Right hindlimb (tissue), 1 donor: ENCODE measurements at regions not wholly inside any gene's neighbourhood (a gene's known extent, or its start where the extent isn't known, plus 50 kb on each side); places are given as distances from the start of the nearest gene placed in this dataset.
"Not testable (repeated sequence)": the region's sequence is repeated elsewhere in the genome, so short reads cannot be mapped to it uniquely, and the experiment has no call there.

Experiments used
- DNase-seq: peaks from one replicate; pipeline ENCODE4 v3.0.0-alpha.2; 2018

DNA sequence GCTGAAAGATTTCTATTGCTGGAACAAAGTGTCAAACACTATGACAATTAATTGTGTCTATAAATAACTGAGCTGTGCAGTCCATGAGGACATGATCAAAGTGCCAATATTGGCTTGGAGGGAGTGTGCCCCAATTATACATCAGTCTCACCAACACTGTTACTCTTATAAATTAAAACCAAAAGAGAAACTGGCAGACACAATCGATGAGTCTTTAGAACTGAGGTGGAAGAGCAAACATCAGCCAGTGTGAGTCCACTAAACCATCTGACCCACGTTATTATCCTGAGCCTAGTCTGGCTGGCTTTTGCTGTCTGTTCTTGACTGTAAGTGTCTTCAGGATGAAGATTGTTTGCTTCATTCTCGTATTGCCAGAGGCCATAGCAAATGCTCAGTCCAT lies 98.9 kb downstream of the OLIG3 start:
- no peak for DNase-seq

DNA sequence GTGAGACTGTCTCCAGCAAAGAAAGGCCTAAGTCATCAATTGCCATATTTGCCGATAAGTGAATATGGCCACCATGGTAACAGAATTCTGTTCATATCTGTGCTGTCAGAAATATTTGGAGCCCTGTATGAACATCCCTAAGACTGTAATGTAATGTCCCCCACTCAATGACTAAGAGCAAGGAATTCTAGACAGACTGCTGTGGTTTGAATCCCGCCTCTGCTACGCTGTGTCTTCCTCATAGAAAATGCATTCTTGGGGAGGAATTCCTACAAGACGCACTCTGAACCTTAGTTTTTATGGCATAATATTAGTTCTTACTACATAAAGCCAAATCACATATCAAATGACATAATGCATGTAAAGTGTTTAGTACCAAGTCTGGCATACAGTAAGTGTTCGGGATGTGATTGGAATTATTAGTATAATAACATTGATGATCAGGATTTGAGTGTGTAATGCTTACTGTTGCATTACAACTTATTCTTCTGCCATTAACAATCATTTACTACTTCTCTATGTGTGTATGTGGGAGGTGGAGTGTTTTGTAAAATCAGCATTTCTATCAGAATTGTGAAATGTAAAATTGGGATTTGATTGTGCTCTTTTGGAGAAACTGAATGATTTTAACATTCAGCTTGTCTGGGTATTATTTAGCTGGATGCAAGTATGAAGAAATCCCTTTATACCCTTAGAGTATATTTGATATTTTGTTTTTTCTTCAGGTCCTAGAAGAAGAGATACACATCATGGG lies 103.0 kb downstream of the OLIG3 start:
- no peak for DNase-seq

DNA sequence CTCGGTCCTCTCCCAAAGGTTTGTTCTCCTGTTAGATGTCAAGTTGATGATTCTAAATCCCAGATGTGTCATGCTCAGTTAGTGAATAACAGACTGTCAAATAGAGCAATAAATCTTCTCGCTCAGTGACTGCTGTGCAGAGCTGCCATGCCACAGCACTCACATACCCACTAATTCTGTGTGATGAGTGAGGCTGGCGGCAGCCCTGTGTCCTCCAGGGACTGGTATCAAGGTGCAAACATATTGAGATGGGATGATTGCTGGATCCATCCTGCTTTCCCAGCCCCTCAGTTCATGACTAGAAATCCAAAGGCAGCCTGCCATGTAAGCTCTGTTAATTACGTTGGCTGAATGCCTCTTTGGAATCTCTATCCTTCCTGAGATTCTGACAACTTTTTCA lies 103.9 kb downstream of the OLIG3 start:
- DNase-seq: no peak

DNA sequence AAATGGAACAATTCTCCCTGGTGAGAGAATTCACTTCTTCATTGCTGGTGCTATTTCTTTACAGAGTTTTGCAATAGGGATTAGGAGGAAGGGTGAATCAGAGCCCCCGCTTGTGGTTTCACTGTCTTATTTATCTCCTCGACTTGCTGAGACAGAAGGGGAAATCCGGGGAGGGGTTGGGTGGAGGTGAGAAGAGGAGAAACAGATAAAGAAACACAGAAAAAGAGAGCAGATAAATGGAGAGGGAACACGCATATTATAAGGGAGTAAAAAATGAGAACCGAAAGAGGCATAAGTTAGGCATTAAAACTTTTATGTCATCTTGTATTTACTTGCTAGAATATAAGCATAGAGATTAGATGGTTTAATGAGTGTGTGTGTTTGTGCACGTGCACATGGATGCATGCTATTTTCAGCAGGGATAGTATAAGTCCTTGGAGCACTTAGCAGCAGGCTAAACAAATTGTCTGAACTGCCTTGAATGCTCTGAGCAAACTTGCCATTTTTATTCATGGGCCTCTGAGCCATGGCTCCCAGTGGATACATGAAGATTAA lies 105.0 kb downstream of the OLIG3 start:
- DNase-seq: no peak

DNA sequence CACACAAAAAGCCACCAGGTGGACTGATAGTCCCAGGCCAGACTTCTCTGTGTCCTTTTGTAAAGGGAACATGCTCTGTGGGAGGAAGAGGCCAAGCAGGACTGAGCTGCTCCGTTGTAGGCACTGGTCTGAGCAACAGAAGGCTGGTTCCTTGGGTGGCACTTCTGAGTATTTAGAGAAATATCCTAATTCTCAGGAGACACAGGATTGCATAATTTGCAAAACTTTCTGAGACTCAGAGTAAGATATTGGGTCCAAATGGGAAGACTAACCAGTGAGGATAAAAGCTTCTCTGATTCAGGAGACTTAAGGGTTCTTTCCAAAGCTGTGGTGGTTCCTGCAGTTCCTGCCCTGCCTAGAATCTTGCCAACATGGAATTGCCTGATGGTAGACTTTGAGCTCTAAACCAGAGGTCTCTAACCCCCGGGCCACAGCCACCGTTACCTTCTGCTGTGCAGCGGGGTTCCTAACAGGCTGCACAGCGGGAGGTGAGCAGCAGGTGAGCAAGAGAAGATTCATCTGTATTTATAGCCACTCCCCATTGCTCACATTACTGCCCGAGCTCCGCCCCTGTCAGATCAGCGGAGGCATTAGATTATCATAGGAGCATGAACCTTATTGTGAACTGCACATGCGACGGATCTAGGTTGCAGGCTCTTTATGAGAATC lies 107.0 kb downstream of the OLIG3 start:
- DNase-seq: no peak

DNA sequence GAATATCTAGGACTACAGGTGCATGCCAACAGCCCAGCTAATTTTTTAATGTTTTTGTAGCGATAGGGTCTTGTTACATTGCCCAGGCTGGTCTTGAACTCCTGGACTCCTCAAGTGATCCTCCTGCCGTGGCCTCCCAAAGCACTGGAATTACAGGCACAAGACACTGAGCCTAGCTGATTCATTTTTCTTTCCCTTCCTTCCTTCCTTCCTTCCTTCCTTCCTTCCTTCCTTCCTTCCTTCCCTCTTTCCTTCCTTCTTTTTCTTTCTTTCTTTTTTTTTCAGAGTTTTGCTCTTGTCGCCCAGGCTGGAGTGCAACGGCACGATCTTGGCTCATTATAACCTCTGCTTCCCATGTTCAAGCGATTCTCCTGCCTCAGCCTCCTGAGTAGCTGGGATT lies 110.9 kb downstream of the OLIG3 start:
- DNase-seq: not testable (repeated sequence)

DNA sequence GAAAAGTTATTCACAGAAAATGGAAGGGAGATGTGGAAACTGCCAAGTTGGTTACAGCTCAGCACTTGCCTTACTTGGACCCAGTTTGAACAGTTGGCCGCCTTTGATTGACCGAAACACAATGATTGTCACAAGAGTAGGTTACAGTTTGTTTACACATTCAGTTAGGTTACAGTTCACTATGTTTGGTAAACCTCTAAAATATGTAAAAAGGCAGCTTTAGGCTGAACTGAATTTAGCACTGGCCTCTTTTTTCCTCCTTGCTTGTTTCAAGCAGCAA lies 116.2 kb downstream of the OLIG3 start:
- no peak for DNase-seq

DNA sequence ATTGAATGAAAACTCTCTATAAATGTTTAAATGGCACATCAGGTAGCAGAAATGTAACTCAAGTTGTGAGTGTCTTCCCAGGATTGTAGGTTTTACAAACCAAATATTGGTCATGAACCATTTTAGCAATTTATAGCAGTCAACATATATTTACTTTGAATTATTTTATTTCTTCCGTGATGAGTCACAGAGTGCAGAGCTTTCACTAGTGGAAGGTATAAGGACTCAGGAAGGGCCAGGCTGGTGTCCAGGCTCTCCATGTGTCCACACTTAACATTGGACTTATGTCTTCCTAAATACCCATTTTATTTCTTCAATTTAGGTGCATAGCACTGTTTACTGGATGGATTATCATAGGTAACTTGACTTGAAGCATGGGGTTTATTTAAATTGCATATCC lies 120.9 kb downstream of the OLIG3 start:
- DNase-seq: no peak

DNA sequence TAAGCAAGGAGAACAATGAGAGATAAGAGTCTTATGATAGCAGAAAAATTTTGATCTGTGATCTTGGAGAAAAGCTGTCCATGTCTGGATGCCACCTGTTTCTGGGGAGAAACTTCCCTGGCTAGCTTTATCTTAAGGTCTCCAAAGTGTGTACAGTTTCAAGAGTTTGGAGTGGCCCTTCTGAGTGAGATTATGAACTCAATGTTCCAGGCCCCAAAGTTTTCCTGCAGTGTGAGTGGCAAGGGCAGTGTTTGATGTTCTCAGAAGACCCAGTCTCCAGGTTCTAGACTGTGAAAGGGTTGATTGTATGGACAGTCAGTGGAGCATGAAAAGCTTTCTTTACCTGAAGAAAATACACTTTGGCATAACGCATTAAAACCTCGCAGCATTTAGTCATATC lies 121.7 kb downstream of the OLIG3 start:
- no peak for DNase-seq

DNA sequence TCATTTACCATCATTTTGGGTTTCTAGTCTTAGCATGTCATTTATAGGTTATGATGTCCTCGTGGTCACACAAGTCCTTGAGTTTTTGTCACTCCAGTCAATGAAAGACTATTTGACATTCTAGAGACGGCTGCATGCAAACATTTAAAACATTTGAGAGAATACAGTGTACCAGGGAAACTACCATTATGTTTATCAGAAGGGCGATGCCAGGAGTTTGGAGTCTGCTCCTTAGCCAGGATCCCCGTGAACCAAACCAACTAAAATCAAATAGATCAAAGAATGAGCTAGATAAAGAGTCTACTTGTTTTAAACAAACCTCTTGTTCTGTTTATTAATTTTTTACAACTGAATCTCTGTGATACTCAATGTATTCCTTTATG lies 122.6 kb downstream of the OLIG3 start:
- DNase-seq: no peak

DNA sequence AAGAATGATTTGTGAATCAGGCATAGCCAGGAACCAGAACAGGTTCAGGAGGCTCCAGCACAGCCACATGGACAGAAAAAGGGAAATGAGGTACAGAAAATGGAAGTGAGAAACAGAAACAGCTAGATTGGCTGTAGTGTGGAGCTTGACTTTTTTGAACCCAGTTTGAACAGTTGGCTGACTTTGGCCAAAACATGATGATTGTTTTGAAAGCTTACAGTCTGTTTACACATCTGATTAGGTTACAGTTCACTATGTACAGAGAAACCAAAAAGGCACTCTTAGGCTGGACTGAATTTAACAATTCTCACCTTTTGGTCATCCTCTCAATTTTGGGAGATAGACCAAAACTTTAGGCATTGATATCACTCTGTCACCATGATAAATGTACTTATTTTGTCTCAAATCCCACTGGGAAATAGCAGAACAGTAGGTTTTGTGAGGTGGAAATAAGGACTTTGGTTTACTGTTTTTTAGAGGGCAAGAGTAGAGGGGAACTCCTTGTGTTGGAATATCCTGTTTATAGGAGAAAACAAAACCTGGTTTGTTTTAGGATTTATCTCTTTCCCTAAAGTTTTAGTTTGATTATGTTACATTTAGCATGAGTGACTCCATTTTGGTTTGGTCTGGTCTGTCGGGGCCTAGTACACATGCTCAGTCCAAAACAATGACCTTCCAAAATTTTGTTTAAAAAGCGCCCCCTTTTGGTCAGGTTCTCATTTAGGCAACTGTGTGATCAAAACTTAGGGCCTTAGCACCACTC lies 123.1 kb downstream of the OLIG3 start:
- no peak for DNase-seq

DNA sequence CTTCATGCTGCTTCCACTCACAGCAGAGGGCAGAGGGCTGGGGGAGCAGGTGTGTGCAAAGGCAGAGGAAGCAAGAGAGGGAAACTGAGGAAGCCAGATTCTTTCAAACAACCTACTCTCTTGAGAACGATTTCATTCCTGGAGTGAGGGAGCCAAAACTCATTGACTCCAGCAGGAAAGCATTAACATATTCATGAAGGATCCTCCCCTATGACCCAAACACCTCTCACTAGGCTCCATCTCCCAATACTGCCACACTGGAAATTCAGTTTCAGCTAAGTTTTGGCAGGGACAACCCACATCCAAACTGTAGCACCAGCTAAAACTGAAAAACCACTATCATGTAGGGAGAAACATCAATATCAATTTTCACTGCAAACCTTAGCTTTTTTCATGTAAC lies 125.1 kb downstream of the OLIG3 start:
- no peak for DNase-seq

DNA sequence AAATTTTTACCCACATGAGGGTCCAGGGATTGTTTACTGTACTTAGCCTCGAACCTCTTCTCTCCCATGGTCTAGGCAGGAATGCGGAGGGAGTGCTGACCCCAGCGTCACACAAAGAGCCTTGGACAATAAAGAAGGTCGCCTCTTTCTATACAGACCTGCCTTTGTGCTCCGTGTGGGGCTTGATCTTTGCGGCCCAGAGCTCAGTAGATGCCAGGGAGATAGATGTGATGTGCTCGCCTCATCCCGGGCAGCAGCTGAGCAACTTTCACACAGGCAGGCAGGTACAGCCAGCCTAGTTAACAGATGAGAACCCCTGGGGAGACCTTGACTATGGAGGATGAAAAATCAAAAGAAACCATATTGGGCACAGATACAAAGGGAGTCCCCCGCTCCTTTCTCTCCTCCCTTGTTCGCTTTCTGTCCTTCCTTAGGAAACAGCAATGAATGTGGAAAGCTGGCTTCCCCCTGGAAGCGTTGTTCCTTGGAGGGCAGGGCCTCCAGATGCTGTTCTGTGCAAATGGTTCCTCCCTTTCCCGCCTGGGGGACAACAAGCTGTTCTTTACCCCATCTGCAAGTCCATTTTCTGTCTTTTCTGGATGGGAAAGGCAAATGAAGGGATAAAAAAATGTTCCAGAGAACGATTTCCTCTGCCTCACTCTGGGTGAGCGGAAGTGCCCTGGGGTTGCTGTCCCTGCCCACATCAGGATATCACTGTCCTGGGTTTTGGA lies 128.3 kb downstream of the OLIG3 start:
- no peak for DNase-seq

DNA sequence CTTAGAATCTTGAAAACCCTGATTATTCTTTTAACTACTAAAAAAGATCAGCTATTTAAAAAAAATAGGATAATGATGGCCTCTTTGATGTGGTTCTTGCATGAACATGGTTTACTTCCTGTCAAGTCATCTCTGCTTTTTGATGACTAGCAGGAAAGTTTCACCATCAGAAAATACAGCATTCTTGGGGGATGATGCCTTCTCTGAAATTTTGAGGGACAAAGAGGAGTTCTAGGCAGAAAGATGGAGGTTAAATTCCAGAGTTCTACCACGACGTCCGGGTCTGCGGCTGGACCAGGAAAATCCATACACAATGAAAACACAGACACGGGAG lies 130.4 kb downstream of the OLIG3 start:
- DNase-seq: no peak

DNA sequence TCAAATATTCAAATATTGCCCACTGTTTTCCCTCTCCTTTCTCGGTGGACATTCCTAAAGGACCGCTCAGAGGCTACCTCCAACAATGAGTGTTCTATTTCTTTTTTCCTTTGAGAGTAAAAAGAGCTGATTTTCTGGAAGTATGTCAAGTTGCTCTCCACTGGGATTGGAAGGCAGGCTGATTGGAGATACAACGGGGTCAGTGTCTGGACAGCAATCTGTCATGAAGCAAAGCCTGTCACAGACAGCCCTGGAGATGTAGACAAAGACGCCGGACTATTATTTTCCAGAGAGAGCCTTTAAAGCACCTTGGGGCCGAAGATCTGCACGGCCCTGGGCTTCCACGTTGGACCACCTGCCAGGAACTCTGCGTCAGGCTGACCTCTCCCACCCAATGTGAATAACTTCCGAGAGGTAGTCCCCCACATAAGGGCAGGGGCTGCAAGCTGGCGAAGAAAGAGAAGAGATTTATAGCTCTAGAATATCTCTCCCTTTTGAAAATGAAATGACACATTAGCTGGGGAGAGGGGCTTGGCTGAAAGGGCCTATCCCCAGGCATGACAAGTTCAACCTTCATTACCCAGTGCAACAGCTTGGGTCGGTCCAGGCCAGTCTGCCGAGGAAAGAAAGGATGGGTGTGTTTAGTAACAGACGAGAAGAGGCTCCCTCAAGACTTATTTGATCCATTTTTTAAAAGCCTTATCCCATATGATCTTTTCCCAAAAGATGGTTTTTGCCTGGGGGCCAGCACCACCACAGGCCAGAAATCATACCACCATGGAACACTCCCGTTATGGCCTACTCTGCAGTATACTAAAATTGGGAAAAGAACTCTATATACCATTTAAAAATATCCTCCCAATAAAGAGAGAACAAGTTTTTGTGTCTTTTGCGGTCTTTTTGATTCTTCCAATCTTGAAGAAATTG lies 131.1 kb downstream of the OLIG3 start:
- DNase-seq: no peak

DNA sequence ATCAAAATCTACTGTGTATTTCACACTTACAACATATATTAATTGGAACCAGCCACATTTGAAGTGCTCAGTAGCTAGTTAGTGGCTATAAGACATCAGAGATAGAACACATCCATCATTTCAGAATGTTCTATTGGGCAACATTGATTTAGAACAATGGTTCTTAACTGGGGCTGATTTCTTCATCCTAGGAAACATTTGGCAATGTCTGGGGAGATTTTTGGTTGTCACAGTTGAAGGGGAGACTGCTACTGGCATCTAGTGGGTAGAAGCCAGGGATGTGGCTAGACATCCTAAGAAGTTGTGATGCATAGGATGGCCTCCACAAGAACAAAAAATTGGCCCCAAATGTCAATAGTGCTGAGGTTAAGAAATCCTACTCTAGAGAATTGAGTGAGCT lies 132.5 kb downstream of the OLIG3 start:
- DNase-seq: no peak

DNA sequence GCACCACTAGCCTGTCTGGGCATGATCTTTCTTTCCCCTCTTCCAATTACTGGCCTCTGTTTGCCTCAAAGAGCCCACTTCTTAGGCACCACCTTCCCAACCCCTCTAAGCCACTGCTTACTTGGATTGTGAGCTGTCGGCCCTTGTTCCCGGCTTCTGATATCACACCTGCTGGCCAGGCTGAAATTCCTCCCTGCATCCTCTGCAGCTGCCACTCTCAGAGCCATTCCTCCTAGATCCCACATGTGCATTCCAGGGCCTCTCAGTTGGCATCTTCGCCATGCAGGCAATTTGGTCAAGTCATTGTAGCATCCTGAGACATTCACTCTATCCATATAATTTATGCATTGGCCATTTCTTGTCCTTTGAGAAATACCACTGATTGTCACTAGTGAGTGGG lies 135.9 kb downstream of the OLIG3 start:
- DNase-seq: no peak

DNA sequence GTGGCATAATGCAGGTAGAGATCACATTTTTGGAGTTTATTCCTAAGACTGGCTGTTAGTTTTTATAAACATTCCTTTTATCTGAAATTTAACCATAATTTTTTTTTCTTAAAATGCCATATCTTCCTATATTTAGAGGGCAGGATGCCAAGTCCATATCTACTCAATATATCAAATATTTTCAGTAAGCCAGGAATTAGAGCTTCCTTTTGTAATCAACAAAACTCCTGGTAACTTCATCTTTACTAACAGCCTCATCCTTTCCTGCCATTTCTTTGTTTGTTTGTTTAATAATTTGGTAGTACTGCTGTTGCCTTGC lies 136.3 kb downstream of the OLIG3 start:
- no peak for DNase-seq

DNA sequence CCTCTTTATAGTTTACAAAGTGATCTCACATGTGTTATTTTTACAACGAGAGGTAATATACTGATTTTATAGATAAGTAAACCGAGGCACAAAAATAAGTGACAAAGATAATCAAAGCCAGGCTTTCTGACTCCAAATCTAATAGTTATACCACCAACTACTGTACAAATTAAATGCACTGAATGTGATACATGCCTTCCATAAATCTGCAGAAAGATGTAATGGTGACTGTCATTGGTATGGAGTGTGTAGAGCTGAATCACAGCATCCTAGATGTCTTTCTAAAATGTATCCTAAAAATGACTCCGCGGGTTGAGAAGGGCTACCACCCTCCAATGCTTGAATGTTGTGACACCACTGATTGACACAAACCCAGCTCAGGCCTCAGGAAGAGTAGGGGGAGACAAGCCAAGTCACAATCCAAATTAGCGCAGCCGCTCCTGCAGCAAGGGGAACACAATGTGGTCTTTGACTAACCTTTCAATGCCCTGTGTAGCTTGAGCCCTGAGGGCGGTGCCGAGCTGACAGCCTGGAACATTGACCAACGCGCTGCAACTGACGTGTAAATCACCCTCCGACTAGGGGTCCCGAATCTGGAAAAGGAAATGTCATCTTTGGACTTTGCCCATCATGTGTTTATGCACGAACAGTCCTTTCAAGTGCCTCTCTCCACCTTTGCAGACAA lies 136.8 kb downstream of the OLIG3 start:
- no peak for DNase-seq

DNA sequence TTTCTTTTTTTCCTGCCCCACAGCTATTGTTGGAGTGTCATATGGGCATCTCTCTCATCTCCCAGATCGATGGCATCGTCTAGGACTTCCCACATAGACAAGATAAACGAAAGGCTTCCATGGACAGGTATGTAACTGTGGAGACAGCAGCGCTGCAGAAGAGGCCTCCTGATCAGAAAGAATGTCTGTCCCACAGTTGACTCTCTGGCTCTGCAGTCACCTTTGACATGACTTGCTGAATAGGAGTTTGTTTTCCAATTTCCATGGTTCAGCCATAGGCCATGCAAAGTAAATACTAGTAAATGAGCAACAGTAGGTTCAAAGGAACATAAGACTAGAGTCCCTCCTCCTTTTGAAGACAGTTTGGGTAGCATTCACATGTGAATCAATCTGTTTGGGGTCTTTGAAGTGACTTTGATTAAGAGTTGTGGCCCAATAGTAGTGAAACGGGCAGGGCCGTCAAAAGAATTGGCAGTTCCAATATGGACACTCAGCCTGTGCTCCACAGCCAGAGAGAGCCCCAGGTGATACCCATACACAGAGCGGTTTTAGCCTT lies 134.7 kb upstream of the IFNGR1 start:
- no peak for DNase-seq

DNA sequence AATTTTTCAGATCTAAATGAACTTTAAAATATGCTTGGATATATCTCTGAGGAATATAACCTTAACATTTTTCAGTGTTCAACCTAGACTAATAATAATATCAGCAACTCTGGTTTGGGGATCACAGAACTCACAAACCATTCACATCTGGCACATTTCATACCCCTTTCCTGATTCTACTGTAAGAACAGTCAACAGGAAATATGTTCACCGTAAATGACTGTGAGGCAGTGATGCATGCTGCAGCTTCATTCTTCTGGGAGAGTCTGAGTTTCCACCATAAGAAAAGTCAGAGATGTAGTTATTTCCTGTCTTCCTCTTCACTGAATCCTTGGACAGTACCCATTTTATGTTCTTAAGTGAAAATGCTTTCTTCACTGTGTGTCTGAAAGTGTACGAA lies 134.2 kb upstream of the IFNGR1 start:
- DNase-seq: no peak

DNA sequence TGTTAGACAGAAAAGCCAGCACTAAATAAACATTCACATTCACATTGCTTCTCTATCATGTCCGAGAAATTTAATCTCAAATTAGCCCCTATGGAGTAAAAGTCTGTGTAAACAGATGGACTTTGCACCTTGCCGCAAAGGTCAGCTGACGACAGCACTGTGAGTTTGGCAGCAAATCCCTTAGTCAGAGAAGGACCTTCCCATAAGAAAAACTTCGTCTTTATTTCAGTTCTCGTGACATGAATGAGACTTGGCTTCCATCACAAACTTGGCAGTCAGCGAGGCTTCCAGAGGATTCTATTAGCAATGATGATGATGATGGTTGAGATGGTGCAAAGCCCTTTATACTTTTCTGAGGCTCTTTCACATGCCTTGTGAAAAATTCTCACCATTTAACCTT lies 133.7 kb upstream of the IFNGR1 start:
- DNase-seq: no peak
